ENCODE measurements at regions not wholly inside any gene's neighbourhood (a gene's known extent, or its start where the extent isn't known, plus 50 kb on each side); places are given as distances from the start of the nearest gene placed in this dataset.
"Not testable (repeated sequence)": the region's sequence is repeated elsewhere in the genome, so short reads cannot be mapped to it uniquely, and the experiment has no call there.

DNA sequence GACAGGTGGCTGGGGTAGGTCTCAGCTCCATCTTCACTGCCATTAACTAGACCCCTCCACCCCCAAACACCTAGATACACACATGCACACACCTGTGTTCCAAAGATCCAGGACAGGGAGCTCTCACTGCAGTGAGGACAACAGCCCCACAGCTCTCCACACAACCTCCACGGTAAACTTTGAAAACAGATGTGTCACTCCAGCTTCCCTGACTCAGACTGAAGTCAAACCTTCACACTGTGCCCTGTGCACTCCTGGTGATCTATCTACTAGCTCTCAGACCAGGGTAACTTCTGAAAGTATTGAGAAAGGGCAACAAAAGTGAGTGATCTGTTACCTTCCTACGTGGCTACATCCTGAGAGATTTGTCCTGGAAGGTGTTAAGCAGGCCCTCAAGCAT lies 519.8 kb downstream of the XPNPEP1 start:
- DNase-seq (ENCODE audit: low read depth): no peak

GRCh38 chr10:109393425-109393824 lies 529.9 kb downstream of the XPNPEP1 start:
- DNase-seq (ENCODE audit: low read depth): no peak

- no peak for DNase-seq (ENCODE audit: low read depth)
Measured at GRCh38 chr10:109386921-109387320, 536.4 kb downstream of the XPNPEP1 start.

- DNase-seq (ENCODE audit: low read depth): no peak
Measured at GRCh38 chr10:109386101-109386500, 537.2 kb downstream of the XPNPEP1 start.

DNA sequence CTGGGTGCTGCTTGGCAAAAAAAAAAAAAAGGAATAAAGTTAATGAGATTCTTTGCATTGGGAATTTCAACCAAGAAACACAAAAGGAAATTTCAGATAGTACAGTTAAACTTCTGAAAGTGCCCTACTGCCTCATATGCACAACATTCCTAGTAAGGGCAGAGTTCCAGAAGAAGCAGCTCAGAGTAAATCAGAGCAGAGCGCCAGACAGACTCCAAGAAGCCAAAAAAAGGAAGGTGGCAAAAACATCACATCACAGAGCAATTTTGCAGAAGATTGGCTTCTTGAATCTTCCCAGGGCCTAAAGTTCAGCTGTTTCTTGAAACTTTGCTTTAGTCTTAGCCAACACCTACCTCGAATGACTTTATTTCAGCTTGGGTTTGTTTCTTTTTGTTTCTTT lies 544.1 kb downstream of the XPNPEP1 start:
- DNase-seq (ENCODE audit: low read depth): no peak

- peak; percentile 1 for DNase-seq (ENCODE audit: low read depth)
Measured at GRCh38 chr10:109374215-109374614, 549.1 kb downstream of the XPNPEP1 start.

- no peak for DNase-seq (ENCODE audit: low read depth)
Measured at GRCh38 chr10:109359316-109359715, 564.0 kb downstream of the XPNPEP1 start.

DNA sequence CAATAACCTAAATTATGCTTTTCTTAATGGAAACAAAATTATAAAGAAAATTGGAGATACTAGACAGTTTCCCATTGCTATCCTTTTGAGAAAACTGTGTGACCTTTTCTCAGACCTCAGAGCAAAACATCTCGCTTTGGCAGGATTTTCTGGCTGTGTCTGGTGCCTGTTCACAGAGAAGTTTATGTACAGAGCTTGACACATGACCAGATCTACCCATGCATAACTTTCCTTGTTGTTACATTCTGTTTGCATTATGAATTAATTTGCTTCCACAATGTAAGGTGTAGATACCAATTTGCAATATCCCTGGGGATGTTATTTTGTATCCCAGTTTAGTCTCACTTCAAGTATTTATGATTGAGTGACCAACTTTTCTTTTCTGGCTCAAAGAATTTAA lies 565.0 kb downstream of the XPNPEP1 start:
- no peak for DNase-seq (ENCODE audit: low read depth)

DNA sequence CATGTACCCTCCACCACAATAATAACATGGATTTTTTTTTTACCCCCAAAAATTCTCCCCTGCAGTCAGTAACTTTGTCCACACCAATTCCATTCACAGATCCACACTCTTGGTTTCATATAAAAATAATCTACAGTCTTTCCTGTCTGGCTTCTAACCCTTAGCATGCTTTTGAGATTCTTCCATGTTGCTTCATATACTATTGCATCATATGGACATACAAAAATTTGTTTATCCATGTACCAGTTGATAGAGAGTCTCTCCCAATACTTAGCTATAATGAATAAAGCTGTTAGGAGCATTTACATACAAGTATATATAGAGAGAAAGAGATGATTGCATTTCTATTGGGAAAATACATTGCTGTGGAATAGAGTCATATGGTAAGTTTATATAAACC lies 575.0 kb downstream of the XPNPEP1 start:
- no peak for DNase-seq (ENCODE audit: low read depth)

DNA sequence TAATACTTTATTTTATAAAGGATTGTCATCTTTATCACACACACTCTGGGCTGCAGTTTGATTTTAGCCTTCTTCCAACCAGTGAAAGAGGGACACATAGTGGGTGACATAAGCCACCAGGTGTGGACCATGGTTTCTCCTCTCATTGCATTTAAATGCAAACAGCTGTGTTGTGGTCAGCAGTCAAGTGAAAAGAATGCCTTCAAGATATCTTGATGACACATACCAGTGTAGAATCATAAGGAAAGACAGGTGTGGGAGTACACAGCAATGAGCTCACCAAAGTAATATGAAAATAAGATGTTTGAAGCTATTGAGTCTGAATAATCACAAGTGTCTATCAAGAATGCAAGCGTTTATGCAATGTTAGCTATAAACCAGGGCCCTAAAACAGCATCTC lies 580.0 kb downstream of the XPNPEP1 start:
- DNase-seq (ENCODE audit: low read depth): no peak

- no peak for DNase-seq (ENCODE audit: low read depth)
Measured at GRCh38 chr10:109341986-109342385, 581.3 kb downstream of the XPNPEP1 start.

- DNase-seq (ENCODE audit: low read depth): no peak
Measured at GRCh38 chr10:109328001-109328400, 595.3 kb downstream of the XPNPEP1 start.

DNA sequence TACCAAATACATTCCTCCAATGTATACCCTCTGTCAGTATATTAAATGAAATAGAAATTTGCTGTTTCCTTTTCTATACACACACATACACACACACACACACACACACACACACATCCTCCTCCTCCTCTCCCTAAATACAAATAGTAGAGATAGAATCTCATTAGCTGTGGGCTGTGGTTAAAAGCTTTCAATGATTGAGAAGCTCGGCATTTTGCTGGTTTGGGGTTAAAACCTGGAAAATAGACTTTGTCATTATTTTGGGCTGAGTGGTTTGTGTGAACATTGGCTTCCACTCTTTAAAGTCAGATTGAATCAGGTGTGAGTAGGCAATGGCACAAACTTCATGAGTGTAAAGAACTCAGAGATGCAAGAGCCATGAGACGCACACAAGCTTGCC lies 596.0 kb downstream of the XPNPEP1 start:
- no peak for DNase-seq (ENCODE audit: low read depth)

DNA sequence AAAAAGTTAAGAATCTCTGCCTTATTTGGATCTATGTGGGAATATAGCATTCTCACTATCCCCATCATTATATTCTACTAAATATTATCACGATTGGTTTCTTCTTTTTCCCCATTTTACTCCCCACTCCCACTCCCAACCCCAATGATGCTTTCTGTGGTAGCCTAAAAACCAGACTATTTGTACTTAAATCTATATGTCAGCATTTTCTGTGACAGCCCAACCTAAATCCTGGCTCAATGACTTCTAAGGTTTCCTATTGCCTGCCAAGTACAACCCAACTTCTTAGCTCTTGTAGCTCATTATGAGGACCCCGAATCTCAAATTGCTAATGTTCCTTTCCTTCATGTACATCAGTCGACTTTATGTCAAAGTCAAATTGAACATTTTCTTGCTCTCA lies 598.6 kb downstream of the XPNPEP1 start:
- no peak for DNase-seq (ENCODE audit: low read depth)

DNA sequence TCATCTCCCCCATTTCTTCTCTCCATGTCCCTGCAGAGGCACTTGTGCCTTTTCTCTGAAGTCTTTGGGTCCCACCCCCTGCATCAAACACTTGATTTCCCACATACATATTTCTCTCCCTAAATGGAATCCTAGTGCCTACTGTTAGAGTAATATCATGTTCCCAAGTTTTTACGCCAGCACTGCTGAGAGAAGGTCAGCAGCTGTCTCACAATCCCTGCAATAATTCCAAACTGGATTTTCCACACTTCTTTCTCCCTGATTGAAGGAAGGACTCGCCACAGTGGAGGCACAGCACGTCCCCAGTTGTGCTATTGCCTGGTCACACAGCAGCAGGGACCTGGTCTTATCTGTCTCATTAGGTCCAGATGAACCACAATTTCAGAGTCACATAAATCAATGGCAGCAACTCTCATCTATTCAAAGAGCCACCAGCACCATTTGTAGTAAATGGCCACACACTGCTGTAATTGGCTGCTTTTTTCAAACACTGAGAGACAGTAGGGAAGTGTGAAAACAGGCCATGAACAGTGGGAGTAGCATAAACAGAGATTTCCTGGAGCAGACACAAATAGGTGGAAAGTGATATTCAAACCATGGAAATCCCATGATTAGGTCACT lies 605.5 kb downstream of the XPNPEP1 start:
- no peak for DNase-seq (ENCODE audit: low read depth)

GRCh38 chr10:109314016-109314415 lies 609.3 kb downstream of the XPNPEP1 start:
- not testable (repeated sequence) for DNase-seq (ENCODE audit: low read depth)

DNA sequence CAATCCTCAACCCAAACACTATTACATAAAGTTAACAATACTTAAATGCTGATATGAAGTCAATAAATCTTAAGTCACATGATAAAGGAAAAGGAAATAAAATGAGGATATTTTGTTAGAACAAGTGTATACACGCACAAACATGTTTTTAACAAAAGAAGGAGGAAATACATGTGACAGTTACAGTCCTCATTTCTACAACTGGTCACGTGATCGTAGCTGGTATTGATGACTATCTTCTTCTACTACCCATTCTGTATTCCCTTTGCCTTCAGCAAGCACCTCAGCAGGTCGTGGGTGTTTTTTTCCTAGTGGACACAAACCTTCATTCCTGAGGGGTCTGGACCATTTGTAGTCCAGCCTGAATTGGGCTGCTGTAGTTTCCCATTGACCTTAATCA lies 610.8 kb downstream of the XPNPEP1 start:
- not testable (repeated sequence) for DNase-seq (ENCODE audit: low read depth)

GRCh38 chr10:109308971-109309370 lies 614.3 kb downstream of the XPNPEP1 start:
- no peak for DNase-seq (ENCODE audit: low read depth)

GRCh38 chr10:109307102-109307501 lies 616.2 kb downstream of the XPNPEP1 start:
- DNase-seq (ENCODE audit: low read depth): not testable (repeated sequence)

GRCh38 chr10:109306698-109307097 lies 616.6 kb downstream of the XPNPEP1 start:
- DNase-seq (ENCODE audit: low read depth): no peak

GRCh38 chr10:109287858-109288257 lies 635.5 kb downstream of the XPNPEP1 start:
- DNase-seq (ENCODE audit: low read depth): no peak

DNA sequence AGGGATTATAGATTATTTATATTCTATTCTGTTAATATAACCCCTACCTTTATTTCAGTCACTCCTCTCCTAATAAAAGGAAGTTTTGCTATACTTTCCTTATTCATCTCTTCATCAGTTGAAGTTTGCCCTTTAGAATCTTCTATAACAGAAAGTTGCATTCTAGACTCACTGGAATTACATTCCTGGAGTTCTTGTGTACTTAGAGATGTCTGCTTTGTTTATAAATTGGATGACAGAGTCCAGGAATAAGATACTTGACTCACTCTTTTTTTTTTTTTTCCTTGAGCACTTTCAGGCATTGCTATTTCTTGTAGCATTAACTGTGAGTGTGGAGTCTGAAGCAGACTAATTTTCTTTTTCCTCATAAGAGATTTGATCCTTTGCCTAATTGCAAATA lies 640.8 kb downstream of the XPNPEP1 start:
- peak; percentile 43 for DNase-seq (ENCODE audit: low read depth)

DNA sequence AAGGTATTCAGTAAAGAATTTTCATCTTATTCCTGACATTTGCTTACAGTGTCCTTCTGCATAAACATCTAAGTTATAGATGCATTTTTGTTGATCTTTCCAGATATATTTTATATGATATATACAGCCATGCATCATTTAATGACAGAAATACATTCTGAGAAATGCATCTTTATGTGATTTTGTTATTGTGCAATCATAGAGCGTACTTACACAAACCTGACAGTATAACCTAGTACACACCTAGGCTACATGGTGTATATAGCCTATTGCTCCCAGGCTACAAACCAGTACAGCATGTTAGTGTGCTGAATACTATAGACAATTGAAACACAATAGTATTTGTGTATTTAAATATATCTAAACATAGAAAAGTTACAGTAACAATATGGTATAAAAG lies 642.0 kb downstream of the XPNPEP1 start:
- no peak for DNase-seq (ENCODE audit: low read depth)

GRCh38 chr10:109280837-109281236 lies 642.5 kb downstream of the XPNPEP1 start:
- no peak for DNase-seq (ENCODE audit: low read depth)

DNA sequence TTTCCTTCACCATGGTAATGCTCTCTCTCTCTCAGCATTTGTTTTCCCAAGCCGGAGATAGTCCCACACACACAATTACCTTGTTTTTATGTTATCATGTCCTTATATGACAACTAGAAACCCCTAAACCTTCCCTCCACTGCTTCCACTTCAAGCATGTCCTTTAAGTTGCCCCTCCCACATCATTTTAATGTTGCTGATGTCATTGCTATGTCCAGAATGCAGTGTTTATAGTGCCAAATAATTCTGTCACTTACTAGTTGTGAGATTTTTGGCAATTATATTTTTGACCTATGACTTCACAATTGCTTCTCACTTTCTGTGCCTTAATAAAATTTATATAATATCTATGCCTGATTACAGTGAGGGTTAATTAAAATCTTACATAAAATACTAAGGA lies 645.9 kb downstream of the XPNPEP1 start:
- no peak for DNase-seq (ENCODE audit: low read depth)

Measured in fibroblast of gingiva (primary cell).